HL-60 (cell line): ENCODE measurements at regions not wholly inside any gene's neighbourhood (a gene's known extent, or its start where the extent isn't known, plus 50 kb on each side); places are given as distances from the start of the nearest gene placed in this dataset.

Source experiments
- GABPA ChIP-seq: IDR thresholded peaks from 2 replicates; pipeline ENCODE4 v1.6.1; 2012; ENCODE audit warnings: low read depth
- POLR2AphosphoS5 ChIP-seq: IDR thresholded peaks from 2 replicates; pipeline ENCODE4 v1.6.1; 2012; ENCODE audit warnings: low read depth
- SPI1 ChIP-seq: IDR thresholded peaks from 2 replicates; pipeline ENCODE4 v1.6.1; 2012; ENCODE audit warnings: low read depth, mild to moderate bottlenecking, borderline replicate concordance
- TF ChIP-seq, protein P1 (sequence below): IDR thresholded peaks from one replicate; pipeline ENCODE4 v1.5.1; 2011; ENCODE audit warnings: low read length, control low read depth, inconsistent platforms; ENCODE audit not compliant: insufficient read depth
- TF ChIP-seq, protein P2 (sequence below): IDR thresholded peaks from 2 replicates; pipeline ENCODE4 v1.6.1; 2012; ENCODE audit warnings: low read depth; ENCODE audit not compliant: insufficient replicate concordance

DNA sequence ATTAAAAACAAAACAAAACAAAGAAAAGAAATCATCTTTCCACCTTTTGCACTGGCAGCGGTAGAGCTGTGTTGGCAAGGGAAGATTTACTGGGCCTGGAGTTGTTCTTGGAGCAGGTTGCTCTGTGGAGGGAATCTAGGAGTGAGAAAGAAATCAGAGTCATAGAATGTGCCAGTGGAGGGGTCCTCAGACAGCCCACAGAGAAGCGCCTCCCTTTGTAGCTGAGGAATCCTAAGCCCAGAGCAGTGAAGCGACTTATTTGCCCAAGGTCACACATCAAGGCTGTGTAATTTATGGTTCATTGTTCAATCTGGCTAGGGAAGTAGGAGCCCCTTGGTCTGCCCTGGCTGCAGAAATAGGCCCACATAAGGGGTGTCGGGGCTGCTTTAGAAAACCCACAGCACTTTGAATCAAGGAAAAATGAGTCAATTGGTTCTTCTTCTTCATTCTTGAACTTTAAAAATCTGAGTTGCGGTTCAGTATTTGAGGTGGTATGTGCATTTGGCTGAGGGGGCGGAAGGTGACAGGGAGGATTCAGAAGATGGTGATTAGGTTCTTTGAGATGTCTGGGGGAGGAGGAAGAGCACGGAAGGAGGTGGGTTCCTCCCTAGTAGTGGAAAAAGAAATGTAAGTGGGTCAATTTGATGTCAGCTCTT, 253.7 kb downstream of the PTEN start:
- TF ChIP-seq, protein P1, sequence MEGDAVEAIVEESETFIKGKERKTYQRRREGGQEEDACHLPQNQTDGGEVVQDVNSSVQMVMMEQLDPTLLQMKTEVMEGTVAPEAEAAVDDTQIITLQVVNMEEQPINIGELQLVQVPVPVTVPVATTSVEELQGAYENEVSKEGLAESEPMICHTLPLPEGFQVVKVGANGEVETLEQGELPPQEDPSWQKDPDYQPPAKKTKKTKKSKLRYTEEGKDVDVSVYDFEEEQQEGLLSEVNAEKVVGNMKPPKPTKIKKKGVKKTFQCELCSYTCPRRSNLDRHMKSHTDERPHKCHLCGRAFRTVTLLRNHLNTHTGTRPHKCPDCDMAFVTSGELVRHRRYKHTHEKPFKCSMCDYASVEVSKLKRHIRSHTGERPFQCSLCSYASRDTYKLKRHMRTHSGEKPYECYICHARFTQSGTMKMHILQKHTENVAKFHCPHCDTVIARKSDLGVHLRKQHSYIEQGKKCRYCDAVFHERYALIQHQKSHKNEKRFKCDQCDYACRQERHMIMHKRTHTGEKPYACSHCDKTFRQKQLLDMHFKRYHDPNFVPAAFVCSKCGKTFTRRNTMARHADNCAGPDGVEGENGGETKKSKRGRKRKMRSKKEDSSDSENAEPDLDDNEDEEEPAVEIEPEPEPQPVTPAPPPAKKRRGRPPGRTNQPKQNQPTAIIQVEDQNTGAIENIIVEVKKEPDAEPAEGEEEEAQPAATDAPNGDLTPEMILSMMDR = no peak
- TF ChIP-seq POLR2AphosphoS5 = no peak
- no peak for TF ChIP-seq GABPA
- TF ChIP-seq, protein P2, sequence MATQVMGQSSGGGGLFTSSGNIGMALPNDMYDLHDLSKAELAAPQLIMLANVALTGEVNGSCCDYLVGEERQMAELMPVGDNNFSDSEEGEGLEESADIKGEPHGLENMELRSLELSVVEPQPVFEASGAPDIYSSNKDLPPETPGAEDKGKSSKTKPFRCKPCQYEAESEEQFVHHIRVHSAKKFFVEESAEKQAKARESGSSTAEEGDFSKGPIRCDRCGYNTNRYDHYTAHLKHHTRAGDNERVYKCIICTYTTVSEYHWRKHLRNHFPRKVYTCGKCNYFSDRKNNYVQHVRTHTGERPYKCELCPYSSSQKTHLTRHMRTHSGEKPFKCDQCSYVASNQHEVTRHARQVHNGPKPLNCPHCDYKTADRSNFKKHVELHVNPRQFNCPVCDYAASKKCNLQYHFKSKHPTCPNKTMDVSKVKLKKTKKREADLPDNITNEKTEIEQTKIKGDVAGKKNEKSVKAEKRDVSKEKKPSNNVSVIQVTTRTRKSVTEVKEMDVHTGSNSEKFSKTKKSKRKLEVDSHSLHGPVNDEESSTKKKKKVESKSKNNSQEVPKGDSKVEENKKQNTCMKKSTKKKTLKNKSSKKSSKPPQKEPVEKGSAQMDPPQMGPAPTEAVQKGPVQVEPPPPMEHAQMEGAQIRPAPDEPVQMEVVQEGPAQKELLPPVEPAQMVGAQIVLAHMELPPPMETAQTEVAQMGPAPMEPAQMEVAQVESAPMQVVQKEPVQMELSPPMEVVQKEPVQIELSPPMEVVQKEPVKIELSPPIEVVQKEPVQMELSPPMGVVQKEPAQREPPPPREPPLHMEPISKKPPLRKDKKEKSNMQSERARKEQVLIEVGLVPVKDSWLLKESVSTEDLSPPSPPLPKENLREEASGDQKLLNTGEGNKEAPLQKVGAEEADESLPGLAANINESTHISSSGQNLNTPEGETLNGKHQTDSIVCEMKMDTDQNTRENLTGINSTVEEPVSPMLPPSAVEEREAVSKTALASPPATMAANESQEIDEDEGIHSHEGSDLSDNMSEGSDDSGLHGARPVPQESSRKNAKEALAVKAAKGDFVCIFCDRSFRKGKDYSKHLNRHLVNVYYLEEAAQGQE = no peak
- no peak for TF ChIP-seq SPI1
